ENCODE measurements at regions not wholly inside any gene's neighbourhood (a gene's known extent, or its start where the extent isn't known, plus 50 kb on each side); places are given as distances from the start of the nearest gene placed in this dataset.
"Not testable (repeated sequence)": the region's sequence is repeated elsewhere in the genome, so short reads cannot be mapped to it uniquely, and the experiment has no call there.

- DNase-seq; in situ Hi-C loops (cut with HindIII; ENCODE audit: low pct_ligation_motif_present, low pct_unique_long_range_greater_than_20kb, low sequenced_read_pairs): not testable (repeated sequence)
These were observed 113.3 kb upstream of the NRXN3 start for GRCh38 chr14:78056890-78057289.

- DNase-seq: no peak
- in situ Hi-C loops (cut with HindIII; ENCODE audit: low pct_ligation_motif_present, low pct_unique_long_range_greater_than_20kb, low sequenced_read_pairs): no loop called here
These were observed 99.8 kb upstream of the NRXN3 start for GRCh38 chr14:78070344-78070743.

GRCh38 chr14:78071016-78071549, 99.1 kb upstream of the NRXN3 start:
- no peak for DNase-seq
- in situ Hi-C loops (cut with HindIII; ENCODE audit: low pct_ligation_motif_present, low pct_unique_long_range_greater_than_20kb, low sequenced_read_pairs): no loop called here

- DNase-seq: no peak
- in situ Hi-C loops (cut with HindIII; ENCODE audit: low pct_ligation_motif_present, low pct_unique_long_range_greater_than_20kb, low sequenced_read_pairs): no loop called here
These were observed 97.1 kb upstream of the NRXN3 start for GRCh38 chr14:78073028-78073427.

- no peak for DNase-seq
- in situ Hi-C loops (cut with HindIII; ENCODE audit: low pct_ligation_motif_present, low pct_unique_long_range_greater_than_20kb, low sequenced_read_pairs): no loop called here
These were observed 95.6 kb upstream of the NRXN3 start for GRCh38 chr14:78074561-78074960.

GRCh38 chr14:78075033-78075432, 95.1 kb upstream of the NRXN3 start:
- no peak for DNase-seq
- in situ Hi-C loops (cut with HindIII; ENCODE audit: low pct_ligation_motif_present, low pct_unique_long_range_greater_than_20kb, low sequenced_read_pairs): no loop called here

GRCh38 chr14:78075555-78076277, 94.5 kb upstream of the NRXN3 start:
- no peak for DNase-seq
- in situ Hi-C loops (cut with HindIII; ENCODE audit: low pct_ligation_motif_present, low pct_unique_long_range_greater_than_20kb, low sequenced_read_pairs): no loop called here

GRCh38 chr14:78081245-78081644, 88.9 kb upstream of the NRXN3 start:
- DNase-seq: no peak
- in situ Hi-C loops (cut with HindIII; ENCODE audit: low pct_ligation_motif_present, low pct_unique_long_range_greater_than_20kb, low sequenced_read_pairs): no loop called here

GRCh38 chr14:78083837-78084236, 86.3 kb upstream of the NRXN3 start:
- peak; percentile 66 for DNase-seq
- in situ Hi-C loops (cut with HindIII; ENCODE audit: low pct_ligation_motif_present, low pct_unique_long_range_greater_than_20kb, low sequenced_read_pairs): no loop called here

- in situ Hi-C loops (cut with HindIII; ENCODE audit: low pct_ligation_motif_present, low pct_unique_long_range_greater_than_20kb, low sequenced_read_pairs): no loop called here
- no peak for DNase-seq
These were observed 83.8 kb upstream of the NRXN3 start for GRCh38 chr14:78086342-78086741.

GRCh38 chr14:78088916-78089315, 81.3 kb upstream of the NRXN3 start:
- in situ Hi-C loops (cut with HindIII; ENCODE audit: low pct_ligation_motif_present, low pct_unique_long_range_greater_than_20kb, low sequenced_read_pairs): no loop called here
- no peak for DNase-seq

- DNase-seq: no peak
- in situ Hi-C loops (cut with HindIII; ENCODE audit: low pct_ligation_motif_present, low pct_unique_long_range_greater_than_20kb, low sequenced_read_pairs): no loop called here
These were observed 79.3 kb upstream of the NRXN3 start for GRCh38 chr14:78090864-78091263.

- no peak for DNase-seq
- in situ Hi-C loops (cut with HindIII; ENCODE audit: low pct_ligation_motif_present, low pct_unique_long_range_greater_than_20kb, low sequenced_read_pairs): no loop called here
These were observed 78.8 kb upstream of the NRXN3 start for GRCh38 chr14:78091361-78091760.

- no peak for DNase-seq
- in situ Hi-C loops (cut with HindIII; ENCODE audit: low pct_ligation_motif_present, low pct_unique_long_range_greater_than_20kb, low sequenced_read_pairs): no loop called here
These were observed 78.1 kb upstream of the NRXN3 start for GRCh38 chr14:78092040-78092439.

GRCh38 chr14:78103271-78103670, 66.9 kb upstream of the NRXN3 start:
- in situ Hi-C loops (cut with HindIII; ENCODE audit: low pct_ligation_motif_present, low pct_unique_long_range_greater_than_20kb, low sequenced_read_pairs): no loop called here

GRCh38 chr14:78104160-78104559, 66.0 kb upstream of the NRXN3 start:
- in situ Hi-C loops (cut with HindIII; ENCODE audit: low pct_ligation_motif_present, low pct_unique_long_range_greater_than_20kb, low sequenced_read_pairs): no loop called here
- no peak for DNase-seq

More at GRCh38 chr14:78103271-78103670, 66.9 kb upstream of the NRXN3 start:
- DNase-seq: no peak

- in situ Hi-C loops (cut with HindIII; ENCODE audit: low pct_ligation_motif_present, low pct_unique_long_range_greater_than_20kb, low sequenced_read_pairs): no loop called here
- no peak for DNase-seq
These were observed 65.5 kb upstream of the NRXN3 start for GRCh38 chr14:78104655-78105054.

- in situ Hi-C loops (cut with HindIII; ENCODE audit: low pct_ligation_motif_present, low pct_unique_long_range_greater_than_20kb, low sequenced_read_pairs): no loop called here
- no peak for DNase-seq
These were observed 63.8 kb upstream of the NRXN3 start for GRCh38 chr14:78106381-78106780.

- in situ Hi-C loops (cut with HindIII; ENCODE audit: low pct_ligation_motif_present, low pct_unique_long_range_greater_than_20kb, low sequenced_read_pairs): no loop called here
These were observed 63.0 kb upstream of the NRXN3 start for GRCh38 chr14:78107166-78107565.

GRCh38 chr14:78119440-78119839, 50.7 kb upstream of the NRXN3 start:
- in situ Hi-C loops (cut with HindIII; ENCODE audit: low pct_ligation_motif_present, low pct_unique_long_range_greater_than_20kb, low sequenced_read_pairs): no loop called here
- DNase-seq: no peak

More at GRCh38 chr14:78107166-78107565, 63.0 kb upstream of the NRXN3 start:
- DNase-seq: peak; percentile 53
